SK-N-SH (cell line): ENCODE measurements at regions not wholly inside any gene's neighbourhood (a gene's known extent, or its start where the extent isn't known, plus 50 kb on each side); places are given as distances from the start of the nearest gene placed in this dataset.

Experiments used
- CTCF ChIA-PET: fragments of 300-600, 350-600 bp; formaldehyde crosslinking; extraction: SDS; loops from one replicate; lab custom pipeline; 2021; lab: Yijun Ruan, JAX
- POLR2A ChIA-PET: fragments of 350-600 bp; sonication (Branson Sonifier 250); formaldehyde crosslinking; extraction: SDS; loops from one replicate; lab custom pipeline; 2020; ENCODE audit warnings: antibody characterized with exemption, inconsistent platforms; lab: Yijun Ruan, JAX
- DNase-seq: peaks from one replicate; pipeline ENCODE4 v3.0.0; 2012
- H2AFZ ChIP-seq: fragments of 200-600 bp; sonication (generic); 2 replicates; pipeline ENCODE4 v1.8.1; 2016; ENCODE audit warnings: antibody characterized with exemption, mild to moderate bottlenecking, low read depth
- H3F3A ChIP-seq: fragments of 200-600 bp; sonication (generic); replicated peaks from 2 replicates; pipeline ENCODE3; 2016; ENCODE audit warnings: antibody characterized with exemption, mild to moderate bottlenecking; ENCODE audit not compliant: insufficient read depth
- H3K27ac ChIP-seq, 2 experiments: fragments of 200-500 bp in 1 of 2; fragments of 200-600 bp in 1 of 2; sonication (Bioruptor generic) in 1 of 2; sonication (generic), shearing (Covaris generic) in 1 of 2; 2 replicates each; pipeline versions ENCODE4 v1.5.1 to v1.6.1; 2014 to 2016; ENCODE audit warnings: low read depth in 2 of 2, inconsistent platforms in 1 of 2, low read length in 1 of 2, mild to moderate bottlenecking in 1 of 2, mixed read lengths in 1 of 2
- H3K27me3 ChIP-seq: fragments of 200-600 bp; sonication (generic), shearing (Covaris generic); 2 replicates; pipeline ENCODE4 v1.6.1; 2016; ENCODE audit warnings: mixed run types; ENCODE audit not compliant: insufficient read depth
- H3K36me3 ChIP-seq, 2 experiments: fragments of 200-500 bp in 1 of 2; fragments of 200-600 bp in 1 of 2; sonication (Bioruptor generic) in 1 of 2; sonication (generic) in 1 of 2; replicated peaks in 1 of 2; 2 replicates each; pipeline versions ENCODE3 to v1.5.1; 2014 to 2016; ENCODE audit warnings: low read length in 1 of 2, mild to moderate bottlenecking in 1 of 2; ENCODE audit not compliant: insufficient read depth in 2 of 2, control insufficient read depth in 1 of 2
- H3K4me1 ChIP-seq, 2 experiments: fragments of 200-500 bp in 1 of 2; fragments of 200-600 bp in 1 of 2; sonication (Bioruptor generic) in 1 of 2; sonication (generic), shearing (Covaris generic) in 1 of 2; 2 replicates each; pipeline versions ENCODE4 v1.5.1 to v1.6.1; 2014 to 2016; ENCODE audit warnings: low read depth in 1 of 2, low read length in 1 of 2, mixed run types in 1 of 2; ENCODE audit not compliant: insufficient read depth in 2 of 2, control insufficient read depth in 1 of 2
- H3K4me2 ChIP-seq: fragments of 200-600 bp; sonication (generic), shearing (Covaris generic); 2 replicates; pipeline ENCODE4 v1.6.1; 2017; ENCODE audit warnings: mixed run types
- H3K4me3 ChIP-seq, 2 experiments: fragments of 200-500 bp in 1 of 2; fragments of 200-600 bp in 1 of 2; sonication (Bioruptor generic) in 1 of 2; sonication (generic), shearing (Covaris generic) in 1 of 2; 2 replicates each; pipeline versions ENCODE4 v1.5.1 to v1.8.1; 2014 to 2016; ENCODE audit warnings: low read depth in 2 of 2, inconsistent platforms in 1 of 2, low read length in 1 of 2, mild to moderate bottlenecking in 1 of 2, mixed read lengths in 1 of 2, moderate library complexity in 1 of 2
- H3K79me2 ChIP-seq: fragments of 200-600 bp; sonication (generic); 2 replicates; pipeline ENCODE4 v1.8.1; 2017; ENCODE audit warnings: mild to moderate bottlenecking; ENCODE audit not compliant: insufficient read depth
- H3K9ac ChIP-seq: fragments of 200-600 bp; sonication (generic); 2 replicates; pipeline ENCODE4 v1.6.1; 2017; ENCODE audit warnings: mixed run types
- H3K9me2 ChIP-seq: fragments of 200-600 bp; sonication (generic); 2 replicates; pipeline ENCODE4 v1.6.1; 2017; ENCODE audit warnings: mixed run types
- H3K9me3 ChIP-seq: fragments of 200-600 bp; sonication (generic); 2 replicates; pipeline ENCODE4 v1.6.1; 2017; ENCODE audit warnings: mixed run types, mild to moderate bottlenecking, moderate library complexity
- H4K20me1 ChIP-seq: fragments of 200-600 bp; sonication (generic); 2 replicates; pipeline ENCODE4 v1.6.1; 2017; ENCODE audit warnings: mild to moderate bottlenecking, mixed run types; ENCODE audit not compliant: insufficient read depth
- CHD2 ChIP-seq: fragments of 150-350 bp; IDR thresholded peaks from 2 replicates; pipeline ENCODE4 v1.6.1; 2018; ENCODE audit warnings: low read length; ENCODE audit not compliant: partially characterized antibody
- ELF1 ChIP-seq: IDR thresholded peaks from 2 replicates; pipeline ENCODE4 v1.4.0; 2012
- FOSL2 ChIP-seq: IDR thresholded peaks from 2 replicates; pipeline ENCODE4 v1.4.0; 2012; ENCODE audit warnings: low read depth, mild to moderate bottlenecking, moderate library complexity, borderline replicate concordance
- FOXJ3 ChIP-seq: sonication (generic); formaldehyde crosslinking; IDR thresholded peaks from 2 replicates; pipeline ENCODE4 v1.5.1; 2020; ENCODE audit warnings: mild to moderate bottlenecking, missing genetic modification reagents
- FOXM1 ChIP-seq: IDR thresholded peaks from 2 replicates; pipeline ENCODE4 v1.4.0; 2012; ENCODE audit warnings: low read depth, mild to moderate bottlenecking
- MEF2A ChIP-seq: IDR thresholded peaks from 2 replicates; pipeline ENCODE4 v1.4.0; 2012; ENCODE audit warnings: low read depth, borderline replicate concordance
- MXI1 ChIP-seq: IDR thresholded peaks from 2 replicates; pipeline ENCODE4 v1.6.1; 2012; ENCODE audit warnings: mild to moderate bottlenecking, low read depth, low read length, improper control_type of control experiment
- NRF1 ChIP-seq: IDR thresholded peaks from 2 replicates; pipeline ENCODE4 v1.6.1; 2012; ENCODE audit warnings: low read depth, mild to moderate bottlenecking, low read length
- POLR2AphosphoS5 ChIP-seq: IDR thresholded peaks from 2 replicates; pipeline ENCODE4 v1.6.1; 2012; ENCODE audit warnings: low read depth, low read length
- RAD21 ChIP-seq: IDR thresholded peaks from 2 replicates; pipeline ENCODE4 v1.6.1; 2012; ENCODE audit warnings: mild to moderate bottlenecking, low read length
- TAF1 ChIP-seq: IDR thresholded peaks from 2 replicates; pipeline ENCODE4 v1.6.1; 2012; ENCODE audit warnings: low read depth, mild to moderate bottlenecking, low read length, moderate library complexity, borderline replicate concordance
- WGBS: methylation state at CpG from one replicate; pipeline ENCODE4 v1.1.6; 2017; ENCODE audit warnings: low lambda C conversion rate; 5-methylcytosine and 5-hydroxymethylcytosine counted together
- TF ChIP-seq, protein P1 (sequence below): fragments of 200-600 bp; sonication (generic); IDR thresholded peaks from 2 replicates; pipeline ENCODE4 v1.6.1; 2017; ENCODE audit warnings: antibody characterized with exemption, mild to moderate bottlenecking, moderate library complexity
- TF ChIP-seq, protein P2 (sequence below): IDR thresholded peaks from 2 replicates; pipeline ENCODE4 v1.6.1; 2012; ENCODE audit warnings: mild to moderate bottlenecking, low read depth, low read length, moderate library complexity
- TF ChIP-seq, protein P3 (sequence below): IDR thresholded peaks from 2 replicates; pipeline ENCODE4; 2012
- TF ChIP-seq, protein P4 (sequence below): fragments of 150-350 bp; IDR thresholded peaks from 2 replicates; pipeline ENCODE4 v1.6.1; 2017; ENCODE audit warnings: antibody characterized with exemption, low read length, low read depth, borderline replicate concordance

DNA sequence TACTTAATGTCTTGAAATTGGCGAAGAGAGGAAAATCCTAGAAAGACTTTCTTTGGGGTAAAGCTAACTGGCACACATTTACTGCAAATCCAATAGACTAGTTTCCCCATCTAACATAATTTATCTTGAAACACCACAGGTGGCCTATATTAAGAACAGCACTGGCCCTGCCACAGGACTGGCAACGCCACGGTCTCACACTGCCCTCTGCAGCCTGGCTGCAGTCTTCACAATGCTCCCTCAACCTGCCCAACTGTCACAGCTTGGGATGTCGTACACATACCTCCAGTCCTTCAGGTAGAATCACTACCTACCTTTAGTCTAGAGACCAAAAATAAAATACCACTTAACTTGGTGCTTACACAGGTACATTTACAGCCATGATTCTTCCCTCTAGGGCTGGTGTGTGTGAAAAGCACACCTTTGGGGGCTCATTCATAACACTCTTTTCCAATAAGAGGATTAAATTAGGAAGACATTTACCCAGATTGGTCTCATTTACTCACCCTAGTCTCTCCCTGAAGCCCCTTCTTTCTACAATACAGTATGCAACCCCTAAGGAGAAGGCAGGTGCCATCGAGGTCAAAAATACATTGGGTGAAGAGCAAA, 222.2 kb downstream of the C1D start (continued):
- TF ChIP-seq, protein P1, sequence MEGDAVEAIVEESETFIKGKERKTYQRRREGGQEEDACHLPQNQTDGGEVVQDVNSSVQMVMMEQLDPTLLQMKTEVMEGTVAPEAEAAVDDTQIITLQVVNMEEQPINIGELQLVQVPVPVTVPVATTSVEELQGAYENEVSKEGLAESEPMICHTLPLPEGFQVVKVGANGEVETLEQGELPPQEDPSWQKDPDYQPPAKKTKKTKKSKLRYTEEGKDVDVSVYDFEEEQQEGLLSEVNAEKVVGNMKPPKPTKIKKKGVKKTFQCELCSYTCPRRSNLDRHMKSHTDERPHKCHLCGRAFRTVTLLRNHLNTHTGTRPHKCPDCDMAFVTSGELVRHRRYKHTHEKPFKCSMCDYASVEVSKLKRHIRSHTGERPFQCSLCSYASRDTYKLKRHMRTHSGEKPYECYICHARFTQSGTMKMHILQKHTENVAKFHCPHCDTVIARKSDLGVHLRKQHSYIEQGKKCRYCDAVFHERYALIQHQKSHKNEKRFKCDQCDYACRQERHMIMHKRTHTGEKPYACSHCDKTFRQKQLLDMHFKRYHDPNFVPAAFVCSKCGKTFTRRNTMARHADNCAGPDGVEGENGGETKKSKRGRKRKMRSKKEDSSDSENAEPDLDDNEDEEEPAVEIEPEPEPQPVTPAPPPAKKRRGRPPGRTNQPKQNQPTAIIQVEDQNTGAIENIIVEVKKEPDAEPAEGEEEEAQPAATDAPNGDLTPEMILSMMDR, result peak; percentile 93
- TF ChIP-seq NRF1 (no peak), FOSL2 (no peak), FOXM1 (no peak), ELF1 (no peak), POLR2AphosphoS5 (peak; percentile 43; the same call in 1 of the 2 replicates), FOXJ3 (CRISPR knock-in tag) (no peak), TAF1 (no peak), CHD2 (peak; percentile 71)
- TF ChIP-seq, protein P2, sequence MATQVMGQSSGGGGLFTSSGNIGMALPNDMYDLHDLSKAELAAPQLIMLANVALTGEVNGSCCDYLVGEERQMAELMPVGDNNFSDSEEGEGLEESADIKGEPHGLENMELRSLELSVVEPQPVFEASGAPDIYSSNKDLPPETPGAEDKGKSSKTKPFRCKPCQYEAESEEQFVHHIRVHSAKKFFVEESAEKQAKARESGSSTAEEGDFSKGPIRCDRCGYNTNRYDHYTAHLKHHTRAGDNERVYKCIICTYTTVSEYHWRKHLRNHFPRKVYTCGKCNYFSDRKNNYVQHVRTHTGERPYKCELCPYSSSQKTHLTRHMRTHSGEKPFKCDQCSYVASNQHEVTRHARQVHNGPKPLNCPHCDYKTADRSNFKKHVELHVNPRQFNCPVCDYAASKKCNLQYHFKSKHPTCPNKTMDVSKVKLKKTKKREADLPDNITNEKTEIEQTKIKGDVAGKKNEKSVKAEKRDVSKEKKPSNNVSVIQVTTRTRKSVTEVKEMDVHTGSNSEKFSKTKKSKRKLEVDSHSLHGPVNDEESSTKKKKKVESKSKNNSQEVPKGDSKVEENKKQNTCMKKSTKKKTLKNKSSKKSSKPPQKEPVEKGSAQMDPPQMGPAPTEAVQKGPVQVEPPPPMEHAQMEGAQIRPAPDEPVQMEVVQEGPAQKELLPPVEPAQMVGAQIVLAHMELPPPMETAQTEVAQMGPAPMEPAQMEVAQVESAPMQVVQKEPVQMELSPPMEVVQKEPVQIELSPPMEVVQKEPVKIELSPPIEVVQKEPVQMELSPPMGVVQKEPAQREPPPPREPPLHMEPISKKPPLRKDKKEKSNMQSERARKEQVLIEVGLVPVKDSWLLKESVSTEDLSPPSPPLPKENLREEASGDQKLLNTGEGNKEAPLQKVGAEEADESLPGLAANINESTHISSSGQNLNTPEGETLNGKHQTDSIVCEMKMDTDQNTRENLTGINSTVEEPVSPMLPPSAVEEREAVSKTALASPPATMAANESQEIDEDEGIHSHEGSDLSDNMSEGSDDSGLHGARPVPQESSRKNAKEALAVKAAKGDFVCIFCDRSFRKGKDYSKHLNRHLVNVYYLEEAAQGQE, result no peak

DNA sequence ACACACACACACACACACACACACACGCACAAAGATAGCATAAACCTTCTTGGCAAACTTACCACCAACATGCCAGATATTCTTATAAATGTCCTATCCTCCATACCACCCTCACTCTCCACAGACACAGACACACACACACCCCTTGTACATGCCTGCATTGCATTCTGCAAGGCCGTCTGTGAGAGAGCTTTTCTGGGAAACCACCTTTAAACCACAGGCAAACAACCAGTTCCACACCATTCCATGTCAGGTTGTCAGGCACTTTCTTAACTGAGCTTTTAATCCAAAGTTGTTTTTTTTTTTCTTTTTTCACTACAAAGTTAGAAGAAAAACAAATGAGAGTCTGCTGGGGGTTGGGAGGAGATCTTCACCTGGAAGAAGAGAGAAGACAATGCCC, 221.1 kb downstream of the C1D start:
- no peak for DNase-seq
- Histone ChIP-seq H3K4me1 (peaks cover 10 to 28% of the 10 kb centered on the region in 2 experiments; a peak in 3 of 4 replicates), H3K9me2 (no peaks in the 10 kb centered on the region), H2AFZ (no peak overlapping the region), H3K9ac (no peak overlapping the region), H3F3A (peaks cover 4% of the 10 kb centered on the region), H3K9me3 (no peaks in the 10 kb centered on the region), H3K4me3 (no peak overlapping the region), H3K79me2 (no peaks in the 10 kb centered on the region), H4K20me1 (no peaks in the 10 kb centered on the region), H3K4me2 (no peak overlapping the region), H3K27ac (no peak overlapping the region; a peak in 1 of 4 replicates), H3K27me3 (no peaks in the 10 kb centered on the region), H3K36me3 (no peaks in the 10 kb centered on the region)
- POLR2A ChIA-PET, result no interaction called here
- CTCF ChIA-PET, result interaction anchor here (1.0 to 11.7 kb wide), 10 partner anchors 12 to 1412 kb away, joined by 3 to 150 read pairs (median 20); partner anchors contain the start of gene MEIS1
- TF ChIP-seq RAD21 (no peak), MXI1 (no peak), TAF1 (no peak), MEF2A (no peak)
- TF ChIP-seq, protein P2, result no peak
- TF ChIP-seq, protein P3, sequence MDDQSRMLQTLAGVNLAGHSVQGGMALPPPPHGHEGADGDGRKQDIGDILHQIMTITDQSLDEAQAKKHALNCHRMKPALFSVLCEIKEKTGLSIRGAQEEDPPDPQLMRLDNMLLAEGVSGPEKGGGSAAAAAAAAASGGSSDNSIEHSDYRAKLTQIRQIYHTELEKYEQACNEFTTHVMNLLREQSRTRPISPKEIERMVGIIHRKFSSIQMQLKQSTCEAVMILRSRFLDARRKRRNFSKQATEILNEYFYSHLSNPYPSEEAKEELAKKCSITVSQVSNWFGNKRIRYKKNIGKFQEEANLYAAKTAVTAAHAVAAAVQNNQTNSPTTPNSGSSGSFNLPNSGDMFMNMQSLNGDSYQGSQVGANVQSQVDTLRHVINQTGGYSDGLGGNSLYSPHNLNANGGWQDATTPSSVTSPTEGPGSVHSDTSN, result no peak
- TF ChIP-seq, protein P1, result no peak
- TF ChIP-seq, protein P4, sequence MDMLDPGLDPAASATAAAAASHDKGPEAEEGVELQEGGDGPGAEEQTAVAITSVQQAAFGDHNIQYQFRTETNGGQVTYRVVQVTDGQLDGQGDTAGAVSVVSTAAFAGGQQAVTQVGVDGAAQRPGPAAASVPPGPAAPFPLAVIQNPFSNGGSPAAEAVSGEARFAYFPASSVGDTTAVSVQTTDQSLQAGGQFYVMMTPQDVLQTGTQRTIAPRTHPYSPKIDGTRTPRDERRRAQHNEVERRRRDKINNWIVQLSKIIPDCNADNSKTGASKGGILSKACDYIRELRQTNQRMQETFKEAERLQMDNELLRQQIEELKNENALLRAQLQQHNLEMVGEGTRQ, result no peak
- WGBS, result 63% methylated on average over 2 of the region's 2 CpGs
